SU-DHL-6 (cell line): ENCODE measurements at regions not wholly inside any gene's neighbourhood (a gene's known extent, or its start where the extent isn't known, plus 50 kb on each side); places are given as distances from the start of the nearest gene placed in this dataset.

Experiments used
- H2AFZ ChIP-seq: fragments of 200-600 bp; sonication (generic); 2 replicates; pipeline ENCODE4 v1.6.1; 2014; ENCODE audit warnings: low read depth, mild to moderate bottlenecking, moderate library complexity, mixed read lengths, antibody characterized with exemption, low read length; ENCODE audit not compliant: severe bottlenecking
- H3F3A ChIP-seq: fragments of 200-600 bp; shearing (Covaris generic); 2 replicates; pipeline ENCODE4 v1.6.0; 2016; ENCODE audit warnings: antibody characterized with exemption, mild to moderate bottlenecking; ENCODE audit not compliant: insufficient read depth
- H3K27ac ChIP-seq: fragments of 200-600 bp; sonication (generic); 2 replicates; pipeline ENCODE4 v1.5.1; 2016; ENCODE audit warnings: low read depth, mild to moderate bottlenecking, low read length, moderate library complexity, mixed read lengths
- H3K27me3 ChIP-seq: fragments of 200-600 bp; sonication (generic), shearing (Covaris generic); 2 replicates; pipeline ENCODE4 v1.6.0; 2014; ENCODE audit warnings: mild to moderate bottlenecking, low read length
- H3K36me3 ChIP-seq: fragments of 200-600 bp; sonication (generic); 2 replicates; pipeline ENCODE4 v1.6.1; 2014; ENCODE audit warnings: mild to moderate bottlenecking, low read length, mixed read lengths
- H3K4me2 ChIP-seq: fragments of 300-600, 200-600 bp; shearing (Covaris generic), sonication (generic); 2 replicates; pipeline ENCODE4 v1.6.0; 2014; ENCODE audit warnings: low read length, low read depth, mild to moderate bottlenecking; ENCODE audit not compliant: poor library complexity, severe bottlenecking
- H3K4me3 ChIP-seq: fragments of 200-600 bp; sonication (generic); 2 replicates; pipeline ENCODE4 v1.5.1; 2014; ENCODE audit warnings: antibody characterized with exemption, low read length, mild to moderate bottlenecking, mixed read lengths; ENCODE audit not compliant: insufficient read depth, poor library complexity, severe bottlenecking
- H3K79me2 ChIP-seq: fragments of 200-600 bp; sonication (generic); 2 replicates; pipeline ENCODE4 v1.6.1; 2014; ENCODE audit warnings: mild to moderate bottlenecking, low read length, moderate library complexity; ENCODE audit not compliant: insufficient read depth
- H3K9ac ChIP-seq: fragments of 200-600 bp; sonication (generic); 2 replicates; pipeline ENCODE4 v1.7.0; 2014; ENCODE audit warnings: mild to moderate bottlenecking, low read length
- H3K9me2 ChIP-seq: fragments of 200-600 bp; sonication (generic); replicated peaks from 2 replicates; pipeline ENCODE4 v1.6.1; 2014; ENCODE audit warnings: low read length; ENCODE audit not compliant: insufficient read depth
- H3K9me3 ChIP-seq: fragments of 200-600 bp; sonication (generic); 2 replicates; pipeline ENCODE4 v1.6.1; 2014; ENCODE audit warnings: low read length, mixed read lengths; ENCODE audit not compliant: insufficient read depth
- H4K20me1 ChIP-seq: fragments of 200-600 bp; sonication (generic); 2 replicates; pipeline ENCODE4 v1.6.1; 2014; ENCODE audit warnings: low read depth, mild to moderate bottlenecking, antibody characterized with exemption, low read length, moderate library complexity, mixed read lengths
- CTCF ChIP-seq: fragments of 200-600 bp; sonication (generic); IDR thresholded peaks from one replicate; pipeline ENCODE4 v1.5.1; 2017; ENCODE audit warnings: antibody characterized with exemption, mild to moderate bottlenecking, low read length, moderate library complexity; ENCODE audit not compliant: insufficient read depth, poor library complexity, severe bottlenecking
- EZH2phosphoT487 ChIP-seq: fragments of 200-600 bp; sonication (generic), shearing (Covaris generic); conservative IDR thresholded peaks from 2 replicates; pipeline ENCODE4 v1.6.1; 2018; ENCODE audit warnings: mild to moderate bottlenecking, antibody characterized with exemption, low read length, moderate library complexity, mixed read lengths

GRCh38 chr7:12102126-12102525, 109.0 kb upstream of the TMEM106B start:
- no peaks in the 10 kb centered on the region for H3K36me3 ChIP-seq
- H3K27ac ChIP-seq: no peak overlapping the region
- no peak overlapping the region for H3K4me3 ChIP-seq
- H4K20me1 ChIP-seq: no peaks in the 10 kb centered on the region
- H3K4me2 ChIP-seq: no peak overlapping the region
- H3K9me2 ChIP-seq: no peaks in the 10 kb centered on the region
- no peaks in the 10 kb centered on the region for H3K79me2 ChIP-seq
- no peak for TF ChIP-seq EZH2phosphoT487
- no peak for TF ChIP-seq CTCF
- H3K27me3 ChIP-seq: no peaks in the 10 kb centered on the region
- no peaks in the 10 kb centered on the region for H3F3A ChIP-seq
- H2AFZ ChIP-seq: no peak overlapping the region
- no peak overlapping the region for H3K9ac ChIP-seq
- no peaks in the 10 kb centered on the region for H3K9me3 ChIP-seq

- Histone ChIP-seq H3K4me3 (no peak overlapping the region), H3K4me2 (no peak overlapping the region), H3F3A (no peaks in the 10 kb centered on the region), H3K9me2 (no peaks in the 10 kb centered on the region), H3K79me2 (no peaks in the 10 kb centered on the region), H3K9ac (no peak overlapping the region), H2AFZ (no peak overlapping the region), H3K9me3 (no peaks in the 10 kb centered on the region), H4K20me1 (no peaks in the 10 kb centered on the region), H3K36me3 (no peaks in the 10 kb centered on the region), H3K27me3 (no peaks in the 10 kb centered on the region), H3K27ac (no peak overlapping the region)
- TF ChIP-seq EZH2phosphoT487 (no peak), CTCF (no peak)
Observed at GRCh38 chr7:12102527-12102926, 108.6 kb upstream of the TMEM106B start.

GRCh38 chr7:12103948-12104347, 107.1 kb upstream of the TMEM106B start:
- no peaks in the 10 kb centered on the region for H3K9me2 ChIP-seq
- H3K27ac ChIP-seq: no peak overlapping the region
- H3F3A ChIP-seq: no peaks in the 10 kb centered on the region
- H3K79me2 ChIP-seq: no peaks in the 10 kb centered on the region
- H3K9me3 ChIP-seq: no peaks in the 10 kb centered on the region
- no peaks in the 10 kb centered on the region for H3K27me3 ChIP-seq
- no peak overlapping the region for H3K4me3 ChIP-seq
- no peaks in the 10 kb centered on the region for H4K20me1 ChIP-seq
- TF ChIP-seq CTCF (no peak), EZH2phosphoT487 (no peak)
- H3K4me2 ChIP-seq: no peak overlapping the region
- no peaks in the 10 kb centered on the region for H3K36me3 ChIP-seq
- no peak overlapping the region for H2AFZ ChIP-seq
- no peak overlapping the region for H3K9ac ChIP-seq
